ENCODE measurements at regions not wholly inside any gene's neighbourhood (a gene's known extent, or its start where the extent isn't known, plus 50 kb on each side); places are given as distances from the start of the nearest gene placed in this dataset.
A peak's percentile ranks its signal among the peaks of the same experiment; 100 is the strongest.
"Not testable (repeated sequence)": the region's sequence is repeated elsewhere in the genome, so short reads cannot be mapped to it uniquely, and the experiment has no call there.

- Histone ChIP-seq H3K27me3 (ENCODE audit: control insufficient read depth, insufficient read depth, low read length) (no peaks in the 10 kb centered on the region), H3K4me3 (ENCODE audit: low read depth, low read length) (no peak overlapping the region), H3K9me3 (ENCODE audit: control insufficient read depth, insufficient read depth, low read length) (peaks cover 5% of the 10 kb centered on the region), H3K36me3 (ENCODE audit: control insufficient read depth, insufficient read depth, low read length) (no peaks in the 10 kb centered on the region), H3K27ac (ENCODE audit: low read depth, low read length) (no peak overlapping the region), H3K4me1 (ENCODE audit: control insufficient read depth, insufficient read depth, low read length) (no peaks in the 10 kb centered on the region)
- no peak for DNase-seq (ENCODE audit: low read depth in 4 of 6, low spot score in 6 of 6)
- 81% methylated on average over 6 of the region's 10 CpGs for WGBS (ENCODE audit: insufficient coverage)
These were observed 228.9 kb downstream of the ANKRD30B start for GRCh38 chr18:14976736-14977430.

GRCh38 chr18:14978191-14978590 lies 230.2 kb downstream of the ANKRD30B start:
- DNase-seq (ENCODE audit: low read depth in 4 of 6, low spot score in 6 of 6): no peak
- H3K27me3 ChIP-seq (ENCODE audit: control insufficient read depth, insufficient read depth, low read length): no peaks in the 10 kb centered on the region
- H3K4me1 ChIP-seq (ENCODE audit: control insufficient read depth, insufficient read depth, low read length): no peaks in the 10 kb centered on the region
- WGBS (ENCODE audit: insufficient coverage): 64% methylated on average over 2 of the region's 3 CpGs
- H3K4me3 ChIP-seq (ENCODE audit: low read depth, low read length): no peak overlapping the region
- H3K9me3 ChIP-seq (ENCODE audit: control insufficient read depth, insufficient read depth, low read length): peaks cover 1% of the 10 kb centered on the region
- H3K36me3 ChIP-seq (ENCODE audit: control insufficient read depth, insufficient read depth, low read length): no peaks in the 10 kb centered on the region
- H3K27ac ChIP-seq (ENCODE audit: low read depth, low read length): no peak overlapping the region

GRCh38 chr18:14978962-14979535 lies 231.1 kb downstream of the ANKRD30B start:
- Histone ChIP-seq H3K27ac (ENCODE audit: low read depth, low read length) (no peak overlapping the region), H3K36me3 (ENCODE audit: control insufficient read depth, insufficient read depth, low read length) (no peaks in the 10 kb centered on the region), H3K4me3 (ENCODE audit: low read depth, low read length) (no peak overlapping the region), H3K4me1 (ENCODE audit: control insufficient read depth, insufficient read depth, low read length) (no peaks in the 10 kb centered on the region), H3K27me3 (ENCODE audit: control insufficient read depth, insufficient read depth, low read length) (no peaks in the 10 kb centered on the region), H3K9me3 (ENCODE audit: control insufficient read depth, insufficient read depth, low read length) (peaks cover 1% of the 10 kb centered on the region)
- peak in 1 of 6 donors; percentile 1 for DNase-seq (ENCODE audit: low read depth in 4 of 6, low spot score in 6 of 6)
- WGBS (ENCODE audit: insufficient coverage): 26% methylated on average over 8 of the region's 8 CpGs

- Histone ChIP-seq H3K27me3 (ENCODE audit: control insufficient read depth, insufficient read depth, low read length) (no peaks in the 10 kb centered on the region), H3K9me3 (ENCODE audit: control insufficient read depth, insufficient read depth, low read length) (peaks cover 1% of the 10 kb centered on the region), H3K36me3 (ENCODE audit: control insufficient read depth, insufficient read depth, low read length) (no peaks in the 10 kb centered on the region), H3K27ac (ENCODE audit: low read depth, low read length) (no peak overlapping the region), H3K4me1 (ENCODE audit: control insufficient read depth, insufficient read depth, low read length) (no peaks in the 10 kb centered on the region), H3K4me3 (ENCODE audit: low read depth, low read length) (no peak overlapping the region)
- WGBS (ENCODE audit: insufficient coverage): no CpG with 5 or more reads among the region's 3 CpGs
- no peak for DNase-seq (ENCODE audit: low read depth in 4 of 6, low spot score in 6 of 6)
These were observed 231.9 kb downstream of the ANKRD30B start for GRCh38 chr18:14979875-14980274.

GRCh38 chr18:14984531-14984930 lies 236.6 kb downstream of the ANKRD30B start:
- H3K27me3 ChIP-seq (ENCODE audit: control insufficient read depth, insufficient read depth, low read length); H3K9me3 ChIP-seq (ENCODE audit: control insufficient read depth, insufficient read depth, low read length); H3K4me3 ChIP-seq (ENCODE audit: low read depth, low read length); H3K36me3 ChIP-seq (ENCODE audit: control insufficient read depth, insufficient read depth, low read length); H3K27ac ChIP-seq (ENCODE audit: low read depth, low read length); H3K4me1 ChIP-seq (ENCODE audit: control insufficient read depth, insufficient read depth, low read length); DNase-seq (ENCODE audit: low read depth in 4 of 6, low spot score in 6 of 6): not testable (repeated sequence)
- WGBS (ENCODE audit: insufficient coverage): 67% methylated on average over 1 of the region's 2 CpGs

- not testable (repeated sequence) for H3K9me3 ChIP-seq (ENCODE audit: control insufficient read depth, insufficient read depth, low read length); DNase-seq (ENCODE audit: low read depth in 4 of 6, low spot score in 6 of 6); H3K27ac ChIP-seq (ENCODE audit: low read depth, low read length); H3K4me1 ChIP-seq (ENCODE audit: control insufficient read depth, insufficient read depth, low read length); H3K4me3 ChIP-seq (ENCODE audit: low read depth, low read length); H3K27me3 ChIP-seq (ENCODE audit: control insufficient read depth, insufficient read depth, low read length); H3K36me3 ChIP-seq (ENCODE audit: control insufficient read depth, insufficient read depth, low read length)
- 73% methylated on average over 12 of the region's 20 CpGs for WGBS (ENCODE audit: insufficient coverage)
These were observed 237.5 kb downstream of the ANKRD30B start for GRCh38 chr18:14985291-14986013.

- H3K9me3 ChIP-seq (ENCODE audit: control insufficient read depth, insufficient read depth, low read length); H3K27ac ChIP-seq (ENCODE audit: low read depth, low read length); H3K27me3 ChIP-seq (ENCODE audit: control insufficient read depth, insufficient read depth, low read length); H3K4me3 ChIP-seq (ENCODE audit: low read depth, low read length); H3K36me3 ChIP-seq (ENCODE audit: control insufficient read depth, insufficient read depth, low read length); H3K4me1 ChIP-seq (ENCODE audit: control insufficient read depth, insufficient read depth, low read length); DNase-seq (ENCODE audit: low read depth in 4 of 6, low spot score in 6 of 6): not testable (repeated sequence)
- 50% methylated on average over 3 of the region's 3 CpGs for WGBS (ENCODE audit: insufficient coverage)
These were observed 239.4 kb downstream of the ANKRD30B start for GRCh38 chr18:14987377-14987776.

- 67% methylated on average over 2 of the region's 8 CpGs for WGBS (ENCODE audit: insufficient coverage)
- not testable (repeated sequence) for H3K9me3 ChIP-seq (ENCODE audit: control insufficient read depth, insufficient read depth, low read length)
These were observed 240.2 kb downstream of the ANKRD30B start for GRCh38 chr18:14987960-14988710.

GRCh38 chr18:14989569-14989968 lies 241.6 kb downstream of the ANKRD30B start:
- WGBS (ENCODE audit: insufficient coverage): 83% methylated on average over 3 of the region's 3 CpGs

More at GRCh38 chr18:14987960-14988710, 240.2 kb downstream of the ANKRD30B start:
- not testable (repeated sequence) for H3K4me3 ChIP-seq (ENCODE audit: low read depth, low read length); H3K4me1 ChIP-seq (ENCODE audit: control insufficient read depth, insufficient read depth, low read length); H3K27me3 ChIP-seq (ENCODE audit: control insufficient read depth, insufficient read depth, low read length); H3K36me3 ChIP-seq (ENCODE audit: control insufficient read depth, insufficient read depth, low read length); DNase-seq (ENCODE audit: low read depth in 4 of 6, low spot score in 6 of 6); H3K27ac ChIP-seq (ENCODE audit: low read depth, low read length)

More at GRCh38 chr18:14989569-14989968, 241.6 kb downstream of the ANKRD30B start:
- H3K36me3 ChIP-seq (ENCODE audit: control insufficient read depth, insufficient read depth, low read length); H3K4me3 ChIP-seq (ENCODE audit: low read depth, low read length); H3K27me3 ChIP-seq (ENCODE audit: control insufficient read depth, insufficient read depth, low read length); H3K9me3 ChIP-seq (ENCODE audit: control insufficient read depth, insufficient read depth, low read length); H3K27ac ChIP-seq (ENCODE audit: low read depth, low read length); H3K4me1 ChIP-seq (ENCODE audit: control insufficient read depth, insufficient read depth, low read length); DNase-seq (ENCODE audit: low read depth in 4 of 6, low spot score in 6 of 6): not testable (repeated sequence)

Measured in spinal cord (tissue), 9 donors.